Astrocyte (in vitro differentiated cells and primary cell): ENCODE measurements at regions not wholly inside any gene's neighbourhood (a gene's known extent, or its start where the extent isn't known, plus 50 kb on each side); places are given as distances from the start of the nearest gene placed in this dataset.

Experiments
- CTCF ChIP-seq: IDR thresholded peaks from 2 replicates; pipeline ENCODE4 v1.5.1; 2011; ENCODE audit warnings: low read depth, mild to moderate bottlenecking, inconsistent platforms, low read length, moderate library complexity; ENCODE audit not compliant: insufficient read depth
- EZH2 ChIP-seq: IDR thresholded peaks from 2 replicates; pipeline ENCODE4 v1.6.1; 2012; ENCODE audit warnings: mild to moderate bottlenecking, low read length, inconsistent platforms; ENCODE audit not compliant: insufficient read depth

DNA sequence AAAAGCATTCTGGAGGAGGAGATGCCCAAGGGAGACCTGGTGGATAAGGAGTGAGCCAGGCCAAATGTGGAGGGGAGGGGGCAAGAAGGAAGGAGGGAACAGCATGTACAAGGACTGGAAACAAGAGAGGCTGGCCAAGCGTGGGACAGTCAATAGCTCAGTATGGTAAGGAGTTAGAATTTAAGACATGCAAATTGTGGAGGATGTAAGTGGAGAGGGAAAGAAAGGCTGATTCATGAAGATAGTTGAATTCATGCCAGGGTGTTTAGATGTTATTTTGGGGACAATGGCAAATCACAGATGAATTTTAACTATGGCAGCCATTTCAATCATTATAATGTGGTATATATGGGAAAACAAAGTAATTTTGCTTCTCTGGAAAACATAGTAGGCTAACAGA, 462.3 kb downstream of the MEIS1 start:
- no peak for TF ChIP-seq EZH2
- no peak for TF ChIP-seq CTCF
